ENCODE measurements at regions not wholly inside any gene's neighbourhood (a gene's known extent, or its start where the extent isn't known, plus 50 kb on each side); places are given as distances from the start of the nearest gene placed in this dataset.

- Mint-ChIP-seq H3K9me3 (no peaks in the 10 kb centered on the region), H3K27me3 (ENCODE audit: insufficient read depth) (peaks cover 1% of the 10 kb centered on the region; the same call in 1 of the 2 replicates), H3K4me3 (no peak overlapping the region), H3K27ac (no peak overlapping the region), H3K4me1 (ENCODE audit: low read depth) (peaks cover 15% of the 10 kb centered on the region), H3K36me3 (ENCODE audit: low read depth) (no peaks in the 10 kb centered on the region)
- no peak for TF ChIP-seq CTCF (IDR thresholded peaks at IDR 0.05)
- no peak for DNase-seq
Measured at GRCh38 chr3:36656873-36657272, 107.5 kb downstream of the DCLK3 start.

DNA sequence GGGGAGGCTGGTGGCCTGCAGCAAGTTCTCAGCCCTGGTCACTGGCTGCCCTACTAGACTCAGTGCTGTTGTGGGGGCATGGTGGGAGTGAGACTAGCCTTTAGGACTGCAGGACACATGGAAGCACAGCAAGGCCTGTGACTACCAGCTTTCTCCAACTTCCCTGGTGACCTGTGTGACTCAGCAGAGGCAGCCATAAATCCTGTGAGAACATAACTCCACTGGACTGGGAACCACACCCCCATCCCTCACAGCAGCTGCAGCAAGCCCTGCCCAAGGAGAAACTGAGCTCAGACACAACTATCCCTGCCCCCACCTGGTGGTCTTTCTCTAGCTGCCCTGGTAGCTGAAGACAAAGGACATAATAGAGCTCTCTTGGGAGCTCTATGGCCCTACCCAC lies 111.3 kb downstream of the DCLK3 start:
- Mint-ChIP-seq H3K9me3 (no peaks in the 10 kb centered on the region), H3K4me3 (no peak overlapping the region), H3K4me1 (ENCODE audit: low read depth) (peaks cover 48% of the 10 kb centered on the region), H3K27me3 (ENCODE audit: insufficient read depth) (peaks cover 1% of the 10 kb centered on the region; the same call in 1 of the 2 replicates), H3K27ac (peak overlapping the region; percentile 56), H3K36me3 (ENCODE audit: low read depth) (no peaks in the 10 kb centered on the region)
- DNase-seq: peak; percentile 47
- no peak for TF ChIP-seq CTCF (IDR thresholded peaks at IDR 0.05)

GRCh38 chr3:36652104-36652503 lies 112.2 kb downstream of the DCLK3 start:
- no peak for TF ChIP-seq CTCF (IDR thresholded peaks at IDR 0.05)
- Mint-ChIP-seq H3K4me3 (no peak overlapping the region), H3K4me1 (ENCODE audit: low read depth) (peaks cover 58% of the 10 kb centered on the region), H3K9me3 (no peaks in the 10 kb centered on the region), H3K27ac (no peak overlapping the region), H3K36me3 (ENCODE audit: low read depth) (no peaks in the 10 kb centered on the region), H3K27me3 (ENCODE audit: insufficient read depth) (peaks cover 1% of the 10 kb centered on the region; the same call in 1 of the 2 replicates)
- DNase-seq: no peak

GRCh38 chr3:36650271-36650671 lies 114.1 kb downstream of the DCLK3 start:
- Mint-ChIP-seq H3K27ac (peak overlapping the region; percentile 85), H3K4me3 (peak overlapping the region; percentile 45), H3K36me3 (ENCODE audit: low read depth) (no peaks in the 10 kb centered on the region)

GRCh38 chr3:36649125-36649524 lies 115.2 kb downstream of the DCLK3 start:
- peak overlapping the region; percentile 78 for H3K27ac Mint-ChIP-seq
- no peak for DNase-seq
- H3K9me3 Mint-ChIP-seq: no peaks in the 10 kb centered on the region

More at GRCh38 chr3:36650271-36650671, 114.1 kb downstream of the DCLK3 start:
- peak; percentile 54 for DNase-seq
- no peak for TF ChIP-seq CTCF (IDR thresholded peaks at IDR 0.05)
- peaks cover 1% of the 10 kb centered on the region; the same call in 1 of the 2 replicates for H3K27me3 Mint-ChIP-seq (ENCODE audit: insufficient read depth)
- H3K9me3 Mint-ChIP-seq: no peaks in the 10 kb centered on the region
- H3K4me1 Mint-ChIP-seq (ENCODE audit: low read depth): peaks cover 68% of the 10 kb centered on the region

More at GRCh38 chr3:36649125-36649524, 115.2 kb downstream of the DCLK3 start:
- peaks cover 68% of the 10 kb centered on the region for H3K4me1 Mint-ChIP-seq (ENCODE audit: low read depth)
- TF ChIP-seq CTCF (IDR thresholded peaks at IDR 0.05): no peak
- no peaks in the 10 kb centered on the region; the same call in 1 of the 2 replicates for H3K27me3 Mint-ChIP-seq (ENCODE audit: insufficient read depth)
- H3K36me3 Mint-ChIP-seq (ENCODE audit: low read depth): no peaks in the 10 kb centered on the region
- peak overlapping the region; percentile 47 for H3K4me3 Mint-ChIP-seq

Data from HFFc6 (cell line).